Parathyroid adenoma (tissue), 2 donors: ENCODE measurements at regions not wholly inside any gene's neighbourhood (a gene's known extent, or its start where the extent isn't known, plus 50 kb on each side); places are given as distances from the start of the nearest gene placed in this dataset.
"Not testable (repeated sequence)": the region's sequence is repeated elsewhere in the genome, so short reads cannot be mapped to it uniquely, and the experiment has no call there.

Experiments
- H2AFZ ChIP-seq: fragments of 300-600 bp; sonication (generic); one replicate; pipeline ENCODE4 v1.7.0; 2017; ENCODE audit warnings: antibody characterized with exemption, mild to moderate bottlenecking
- H3K27ac ChIP-seq: fragments of 300-600 bp; sonication (generic); one replicate; pipeline ENCODE4 v1.7.0; 2017
- H3K27me3 ChIP-seq: fragments of 300-600 bp; sonication (generic); one replicate; pipeline ENCODE4 v1.7.0; 2017; ENCODE audit warnings: low read length; ENCODE audit not compliant: control insufficient read depth, insufficient read depth
- H3K36me3 ChIP-seq: fragments of 300-600 bp; sonication (generic); one replicate; pipeline ENCODE4 v1.7.0; 2017; ENCODE audit warnings: low read length; ENCODE audit not compliant: control insufficient read depth, insufficient read depth
- H3K4me1 ChIP-seq: fragments of 300-600 bp; sonication (generic); one replicate; pipeline ENCODE4 v1.7.0; 2017; ENCODE audit warnings: control low read depth
- H3K4me2 ChIP-seq: fragments of 300-600 bp; sonication (generic); one replicate; pipeline ENCODE4 v1.7.0; 2017; ENCODE audit warnings: low read length
- H3K4me3 ChIP-seq: fragments of 300-600 bp; sonication (generic); one replicate; pipeline ENCODE4 v1.7.0; 2017; ENCODE audit warnings: low read depth, low read length
- H3K79me2 ChIP-seq: fragments of 300-600 bp; sonication (generic); one replicate; pipeline ENCODE4 v1.7.0; 2017; ENCODE audit warnings: control low read depth
- H3K9ac ChIP-seq: fragments of 300-600 bp; sonication (generic); one replicate; pipeline ENCODE4 v1.7.0; 2017; ENCODE audit warnings: mild to moderate bottlenecking
- H3K9me3 ChIP-seq: fragments of 300-600 bp; sonication (generic); one replicate; pipeline ENCODE4 v1.7.0; 2017; ENCODE audit warnings: low read length; ENCODE audit not compliant: control insufficient read depth
- TF ChIP-seq, protein P1 (sequence below): fragments of 300-600 bp; sonication (generic); IDR thresholded peaks from one replicate; pipeline ENCODE4 v1.7.0; 2017; ENCODE audit warnings: antibody characterized with exemption, mild to moderate bottlenecking
- donor health status: primary hyperparathyroidism.

DNA sequence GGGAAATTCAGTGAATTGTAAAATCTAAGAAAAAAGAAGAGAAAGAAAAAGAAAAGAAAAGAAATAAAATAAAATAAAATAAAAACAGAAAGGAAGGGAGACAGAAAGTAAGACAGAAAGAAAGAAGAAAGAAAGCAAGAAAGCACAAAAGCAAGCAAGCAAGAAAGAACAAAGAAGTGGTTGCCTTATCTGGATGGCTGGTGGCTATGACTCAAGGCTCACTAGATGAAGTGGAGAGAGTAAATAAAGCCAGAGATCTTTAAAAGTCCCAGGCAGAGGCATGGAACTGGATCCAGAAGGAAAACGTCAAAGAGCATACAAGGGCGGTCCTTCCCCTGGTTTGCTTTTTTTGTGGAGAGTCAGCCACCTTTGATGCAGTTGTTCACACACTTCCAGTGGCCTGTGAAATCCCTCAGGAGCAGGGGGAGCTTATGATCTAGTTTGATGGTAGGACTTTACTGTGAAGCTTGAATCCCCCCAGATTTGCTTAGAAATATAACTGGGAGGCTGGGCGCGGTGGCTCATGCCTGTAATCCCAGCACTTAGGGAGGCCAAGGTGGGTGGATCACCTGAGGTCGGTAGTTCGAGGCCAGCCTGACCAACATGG, 176.7 kb upstream of the HMHB1 start:
- H3K9ac ChIP-seq, result no peak overlapping the region

DNA sequence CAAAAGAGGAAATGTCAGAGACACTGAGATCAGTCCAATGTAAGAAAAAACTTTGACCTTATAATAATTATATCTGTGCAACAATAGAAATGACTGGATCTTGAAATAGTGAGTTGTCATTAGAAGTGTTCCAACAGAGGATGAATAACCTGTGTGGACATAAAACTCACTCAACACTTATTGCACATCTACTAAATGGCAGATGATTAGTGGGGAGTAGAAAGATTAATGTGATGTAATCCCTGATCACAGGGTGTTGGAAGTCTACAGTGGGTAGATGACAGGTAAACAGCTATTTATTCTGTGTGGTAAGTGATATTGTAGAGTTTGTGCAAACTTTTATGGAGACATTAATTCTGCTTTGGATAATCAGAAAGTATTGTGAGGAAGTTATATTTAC, 177.3 kb upstream of the HMHB1 start:
- no peaks in the 10 kb centered on the region for H3K79me2 ChIP-seq
- no peak overlapping the region for H3K27ac ChIP-seq
- H3K36me3 ChIP-seq, result no peaks in the 10 kb centered on the region
- no peak overlapping the region for H3K9ac ChIP-seq
- no peaks in the 10 kb centered on the region for H3K27me3 ChIP-seq
- no peak overlapping the region for H2AFZ ChIP-seq
- TF ChIP-seq, protein P1, sequence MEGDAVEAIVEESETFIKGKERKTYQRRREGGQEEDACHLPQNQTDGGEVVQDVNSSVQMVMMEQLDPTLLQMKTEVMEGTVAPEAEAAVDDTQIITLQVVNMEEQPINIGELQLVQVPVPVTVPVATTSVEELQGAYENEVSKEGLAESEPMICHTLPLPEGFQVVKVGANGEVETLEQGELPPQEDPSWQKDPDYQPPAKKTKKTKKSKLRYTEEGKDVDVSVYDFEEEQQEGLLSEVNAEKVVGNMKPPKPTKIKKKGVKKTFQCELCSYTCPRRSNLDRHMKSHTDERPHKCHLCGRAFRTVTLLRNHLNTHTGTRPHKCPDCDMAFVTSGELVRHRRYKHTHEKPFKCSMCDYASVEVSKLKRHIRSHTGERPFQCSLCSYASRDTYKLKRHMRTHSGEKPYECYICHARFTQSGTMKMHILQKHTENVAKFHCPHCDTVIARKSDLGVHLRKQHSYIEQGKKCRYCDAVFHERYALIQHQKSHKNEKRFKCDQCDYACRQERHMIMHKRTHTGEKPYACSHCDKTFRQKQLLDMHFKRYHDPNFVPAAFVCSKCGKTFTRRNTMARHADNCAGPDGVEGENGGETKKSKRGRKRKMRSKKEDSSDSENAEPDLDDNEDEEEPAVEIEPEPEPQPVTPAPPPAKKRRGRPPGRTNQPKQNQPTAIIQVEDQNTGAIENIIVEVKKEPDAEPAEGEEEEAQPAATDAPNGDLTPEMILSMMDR, result no peak
- H3K9me3 ChIP-seq, result no peaks in the 10 kb centered on the region
- no peak overlapping the region for H3K4me3 ChIP-seq
- H3K4me2 ChIP-seq, result no peak overlapping the region
- H3K4me1 ChIP-seq, result no peaks in the 10 kb centered on the region

More for the DNA sequence above, 176.7 kb upstream of the HMHB1 start:
- no peak overlapping the region for H3K4me2 ChIP-seq
- TF ChIP-seq, protein P1, result no peak
- no peak overlapping the region for H3K27ac ChIP-seq
- no peaks in the 10 kb centered on the region for H3K9me3 ChIP-seq
- H3K36me3 ChIP-seq, result no peaks in the 10 kb centered on the region
- H3K79me2 ChIP-seq, result no peaks in the 10 kb centered on the region
- no peaks in the 10 kb centered on the region for H3K27me3 ChIP-seq
- no peak overlapping the region for H2AFZ ChIP-seq
- H3K4me3 ChIP-seq, result no peak overlapping the region
- H3K4me1 ChIP-seq, result no peaks in the 10 kb centered on the region

DNA sequence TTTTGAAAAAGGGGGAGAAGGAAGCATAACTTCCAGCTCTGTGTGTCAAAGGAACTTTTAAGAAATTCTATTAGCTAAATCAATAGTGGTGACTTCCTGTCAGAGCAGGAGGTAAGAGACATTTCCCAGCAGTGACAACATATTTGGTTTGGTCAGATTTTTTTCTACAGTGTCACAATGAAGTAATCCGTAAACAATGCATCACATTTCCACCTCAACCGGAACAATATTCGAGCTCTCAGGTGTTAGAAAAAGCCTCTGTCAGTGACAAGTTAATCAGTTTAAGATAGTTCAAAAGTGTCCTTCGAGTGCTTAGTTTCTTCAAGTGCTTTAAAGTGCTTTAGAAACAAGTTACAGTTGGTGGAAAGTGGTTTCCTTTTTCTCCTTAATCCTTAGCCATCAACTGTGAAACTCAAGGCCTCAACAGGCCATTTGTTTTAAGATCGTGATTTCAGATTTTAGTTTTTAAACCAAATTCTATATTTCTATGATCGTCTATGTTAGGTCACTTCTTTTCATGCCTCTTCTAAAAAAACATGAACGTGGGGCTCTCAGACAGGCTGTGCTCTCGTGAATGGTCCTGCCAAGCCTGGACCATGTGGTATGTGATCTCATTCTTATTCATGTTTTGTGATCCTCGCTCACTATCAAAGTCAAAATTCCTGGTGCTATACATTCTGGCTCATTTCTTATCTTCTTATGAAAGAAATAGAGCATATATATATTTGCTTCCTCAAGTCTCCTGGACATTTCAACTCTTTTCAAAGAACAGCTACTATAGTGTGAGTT, 181.9 kb upstream of the HMHB1 start:
- Histone ChIP-seq H3K9ac (no peak overlapping the region), H3K27ac (no peak overlapping the region), H3K79me2 (no peaks in the 10 kb centered on the region), H3K4me2 (no peak overlapping the region), H3K4me3 (no peak overlapping the region), H3K9me3 (no peaks in the 10 kb centered on the region), H3K36me3 (no peaks in the 10 kb centered on the region), H3K27me3 (no peaks in the 10 kb centered on the region), H2AFZ (peak overlapping the region; percentile 4), H3K4me1 (no peaks in the 10 kb centered on the region)
- TF ChIP-seq, protein P1, result no peak

DNA sequence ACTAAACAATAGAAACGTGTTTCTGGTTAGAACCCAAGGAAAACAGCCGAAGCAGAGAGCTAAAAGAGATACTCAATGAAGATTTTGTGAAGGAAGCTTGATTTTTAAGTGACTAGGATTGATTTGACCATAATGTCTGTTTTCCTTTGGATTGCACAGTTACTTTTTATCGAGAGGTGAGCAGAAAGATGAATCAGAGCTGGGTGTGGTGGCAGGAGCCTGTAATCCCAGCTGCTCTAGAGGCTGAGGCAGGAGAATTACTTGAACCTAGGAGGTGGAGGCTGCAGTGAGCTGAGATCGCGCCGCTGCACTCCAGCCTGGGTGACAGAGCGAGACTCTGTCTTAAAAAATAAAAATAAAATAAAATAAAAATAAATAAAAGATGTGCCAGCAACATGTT, 186.9 kb upstream of the HMHB1 start:
- H3K9ac ChIP-seq, H3K4me3 ChIP-seq, H3K79me2 ChIP-seq: not testable (repeated sequence)

DNA sequence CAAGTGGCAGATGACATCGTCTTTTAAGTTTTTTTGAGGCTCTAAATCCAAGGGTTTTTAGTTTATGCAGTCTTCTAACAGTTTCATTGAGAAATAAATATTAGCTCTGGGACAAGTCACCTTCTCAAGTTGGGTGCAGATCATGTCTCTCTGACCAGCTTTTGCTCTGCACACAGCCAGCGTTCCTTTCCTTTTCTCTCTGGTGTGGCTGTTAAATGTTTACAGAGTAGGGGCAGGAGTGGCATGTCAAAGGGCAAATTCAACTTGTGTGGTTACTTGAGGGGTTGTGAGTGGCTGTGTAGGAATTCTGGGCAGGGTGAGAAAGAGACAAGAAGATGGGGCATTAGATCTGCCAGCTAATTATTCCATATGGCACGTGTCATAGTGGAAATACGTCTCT, 187.5 kb upstream of the HMHB1 start:
- Histone ChIP-seq H3K9ac (no peak overlapping the region), H3K79me2 (no peaks in the 10 kb centered on the region), H3K9me3 (no peaks in the 10 kb centered on the region), H3K4me3 (no peak overlapping the region), H3K4me1 (no peaks in the 10 kb centered on the region), H3K27me3 (no peaks in the 10 kb centered on the region), H3K27ac (no peak overlapping the region), H2AFZ (no peak overlapping the region), H3K4me2 (no peak overlapping the region), H3K36me3 (no peaks in the 10 kb centered on the region)
- TF ChIP-seq, protein P1, result no peak

More for the DNA sequence above, 186.9 kb upstream of the HMHB1 start:
- not testable (repeated sequence) for H3K27me3 ChIP-seq, H3K9me3 ChIP-seq, H3K27ac ChIP-seq, H2AFZ ChIP-seq, H3K4me2 ChIP-seq, H3K36me3 ChIP-seq, H3K4me1 ChIP-seq
